SJSA1 (cell line): ENCODE measurements at regions not wholly inside any gene's neighbourhood (a gene's known extent, or its start where the extent isn't known, plus 50 kb on each side); places are given as distances from the start of the nearest gene placed in this dataset.

ENCODE experiments used
- DNase-seq, 2 experiments: peaks; one replicate each; pipeline ENCODE4 v3.0.0-alpha.2; 2015 to 2020; ENCODE audit warnings: low spot score in 2 of 2, low read depth in 1 of 2
- H3K27ac ChIP-seq: fragments of 250-450 bp; sonication (Bioruptor Pico); 2 replicates; pipeline ENCODE4 v1.5.1; 2020; ENCODE audit warnings: mild to moderate bottlenecking, moderate library complexity
- H3K27me3 ChIP-seq: fragments of 250-450 bp; sonication (Bioruptor Pico); replicated peaks from 2 replicates; pipeline ENCODE4 v1.5.1; 2020; ENCODE audit warnings: mild to moderate bottlenecking, moderate library complexity
- H3K36me3 ChIP-seq: fragments of 250-450 bp; sonication (Bioruptor Pico); 2 replicates; pipeline ENCODE4 v1.5.1; 2020; ENCODE audit warnings: mild to moderate bottlenecking
- H3K4me1 ChIP-seq: fragments of 250-450 bp; sonication (Bioruptor Pico); replicated peaks from 2 replicates; pipeline ENCODE4 v1.6.1; 2021; ENCODE audit warnings: mild to moderate bottlenecking
- H3K4me3 ChIP-seq: fragments of 250-450 bp; sonication (Bioruptor Pico); 2 replicates; pipeline ENCODE4 v1.5.1; 2020; ENCODE audit warnings: mild to moderate bottlenecking
- H3K9me3 ChIP-seq: fragments of 250-450 bp; sonication (Bioruptor Pico); replicated peaks from 2 replicates; pipeline ENCODE4 v1.5.1; 2020; ENCODE audit warnings: mild to moderate bottlenecking

DNA sequence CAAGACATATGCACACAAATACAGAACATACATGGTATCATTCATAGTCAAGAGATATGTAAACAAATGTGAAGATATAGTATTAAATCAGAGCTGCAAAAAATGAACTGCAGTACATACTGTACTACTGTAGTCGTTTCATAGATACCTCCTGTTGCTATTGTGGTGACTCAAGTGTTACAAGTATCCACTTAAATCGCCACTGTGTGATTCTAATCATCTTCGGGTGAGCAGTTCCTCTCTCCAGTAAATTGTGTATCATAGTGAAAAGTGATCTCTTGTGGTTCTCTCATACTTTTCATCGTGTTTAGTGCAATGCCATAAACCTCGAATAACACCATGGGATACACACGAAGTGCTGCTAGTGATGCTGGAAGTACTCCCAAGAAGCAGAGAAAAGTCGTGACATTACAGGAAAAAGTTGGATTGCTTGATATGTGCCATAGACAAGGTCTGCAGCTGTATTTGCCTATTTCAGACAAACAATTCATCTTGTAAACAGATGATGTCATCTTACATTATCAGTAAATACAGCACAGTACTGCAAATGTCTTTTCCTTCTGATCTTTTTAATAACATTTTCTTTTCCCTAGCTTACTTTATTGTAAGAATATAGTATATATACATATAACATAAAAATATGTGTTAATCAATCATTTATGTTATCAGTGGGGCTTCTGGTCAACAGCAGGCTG, 222.2 kb downstream of the BCL11A start:
- Histone ChIP-seq H3K9me3 (no peaks in the 10 kb centered on the region), H3K27me3 (no peaks in the 10 kb centered on the region; the same call in 1 of the 2 replicates), H3K27ac (no peak overlapping the region), H3K4me3 (no peak overlapping the region), H3K36me3 (no peaks in the 10 kb centered on the region), H3K4me1 (no peaks in the 10 kb centered on the region)
- DNase-seq: peak in 1 of 2 experiments; percentile 0

DNA sequence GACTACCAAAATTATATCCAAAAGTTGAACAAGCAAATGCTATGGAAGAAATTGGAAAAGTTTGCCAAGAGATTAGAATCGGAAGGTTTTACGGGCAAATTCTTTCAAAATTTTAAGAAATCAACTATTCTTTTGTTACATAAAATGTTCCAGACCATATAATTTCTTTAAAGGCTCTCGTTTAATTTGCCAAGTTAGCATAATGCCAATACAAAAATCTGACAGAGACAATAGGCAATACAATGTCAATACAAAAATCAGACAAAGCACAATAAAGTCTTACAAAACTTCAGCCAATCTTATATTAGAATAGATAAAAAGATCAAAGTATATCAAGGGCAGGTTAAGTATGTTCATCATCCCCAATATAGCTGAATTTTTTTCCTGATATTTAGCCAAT, 224.2 kb downstream of the BCL11A start:
- Histone ChIP-seq H3K4me1 (no peaks in the 10 kb centered on the region), H3K4me3 (no peak overlapping the region), H3K27ac (no peak overlapping the region), H3K36me3 (no peaks in the 10 kb centered on the region), H3K9me3 (no peaks in the 10 kb centered on the region), H3K27me3 (no peaks in the 10 kb centered on the region; the same call in 1 of the 2 replicates)
- DNase-seq: no peak

DNA sequence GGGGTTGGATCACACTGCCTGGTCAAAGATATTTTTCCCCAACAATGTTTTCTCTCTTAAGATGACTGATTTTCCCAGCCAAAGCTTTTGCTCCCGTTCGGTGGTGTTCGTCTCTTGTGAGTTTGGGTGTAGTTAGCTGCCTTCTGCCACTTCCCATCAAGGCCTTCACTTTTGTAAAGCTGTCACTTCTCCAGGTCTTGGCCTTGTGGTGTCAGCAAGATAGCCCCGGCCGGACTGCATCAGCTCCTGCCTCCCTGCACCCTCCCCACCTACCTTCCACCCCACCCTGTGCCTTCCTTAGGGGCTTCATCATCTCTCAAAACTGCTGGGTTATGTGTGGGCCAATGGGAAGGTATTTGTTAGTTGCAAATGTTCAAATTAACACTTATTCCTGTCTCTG, 228.9 kb downstream of the BCL11A start:
- no peak overlapping the region for H3K4me3 ChIP-seq
- no peaks in the 10 kb centered on the region for H3K36me3 ChIP-seq
- no peaks in the 10 kb centered on the region for H3K4me1 ChIP-seq
- DNase-seq: peak in 1 of 2 experiments; percentile 13
- no peaks in the 10 kb centered on the region for H3K9me3 ChIP-seq
- H3K27me3 ChIP-seq: no peaks in the 10 kb centered on the region
- no peak overlapping the region for H3K27ac ChIP-seq

DNA sequence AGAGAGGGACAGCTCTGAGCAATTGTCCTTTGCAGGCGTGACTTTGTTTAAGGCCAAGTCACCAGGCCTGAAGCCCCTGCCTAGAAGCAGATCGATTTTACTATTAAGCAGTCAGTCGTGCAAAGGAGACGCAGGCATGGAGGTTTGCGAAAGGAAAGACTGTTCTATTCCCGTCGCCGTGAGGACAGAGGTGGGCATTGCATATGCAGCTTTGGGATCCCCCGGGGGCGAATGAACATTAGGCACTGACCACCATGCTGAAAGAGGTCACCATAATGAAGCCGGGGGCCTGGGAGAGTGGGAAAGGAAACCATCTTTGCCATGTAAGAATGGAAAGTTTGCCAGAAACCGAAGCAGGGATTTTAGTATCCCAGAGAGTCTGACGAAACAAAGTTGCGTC, 231.6 kb downstream of the BCL11A start:
- H3K27ac ChIP-seq: no peak overlapping the region
- no peak overlapping the region for H3K4me3 ChIP-seq
- H3K27me3 ChIP-seq: no peaks in the 10 kb centered on the region
- H3K36me3 ChIP-seq: no peaks in the 10 kb centered on the region
- no peaks in the 10 kb centered on the region for H3K4me1 ChIP-seq
- H3K9me3 ChIP-seq: no peaks in the 10 kb centered on the region
- peak in 1 of 2 experiments; percentile 21 for DNase-seq

DNA sequence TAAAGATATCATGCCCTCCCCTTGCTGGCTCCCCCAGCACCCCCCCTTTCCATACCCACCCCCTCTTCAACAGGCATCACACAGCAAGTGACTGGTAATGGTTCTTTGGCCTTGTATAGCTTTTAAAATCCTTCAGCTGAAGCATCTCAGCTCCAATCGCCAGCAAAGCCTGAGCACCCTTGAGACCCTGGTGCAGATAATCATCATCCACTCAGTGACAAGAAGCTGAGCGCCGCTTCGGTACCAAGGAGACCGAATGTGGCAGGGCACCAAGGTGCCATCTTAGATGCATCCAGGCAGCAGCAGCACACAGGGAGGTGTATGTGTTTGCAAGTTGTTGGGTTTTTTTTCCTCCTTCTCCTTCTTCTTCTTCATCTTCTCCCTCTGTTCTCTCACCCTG, 232.7 kb downstream of the BCL11A start:
- no peaks in the 10 kb centered on the region for H3K9me3 ChIP-seq
- H3K27ac ChIP-seq: no peak overlapping the region

DNA sequence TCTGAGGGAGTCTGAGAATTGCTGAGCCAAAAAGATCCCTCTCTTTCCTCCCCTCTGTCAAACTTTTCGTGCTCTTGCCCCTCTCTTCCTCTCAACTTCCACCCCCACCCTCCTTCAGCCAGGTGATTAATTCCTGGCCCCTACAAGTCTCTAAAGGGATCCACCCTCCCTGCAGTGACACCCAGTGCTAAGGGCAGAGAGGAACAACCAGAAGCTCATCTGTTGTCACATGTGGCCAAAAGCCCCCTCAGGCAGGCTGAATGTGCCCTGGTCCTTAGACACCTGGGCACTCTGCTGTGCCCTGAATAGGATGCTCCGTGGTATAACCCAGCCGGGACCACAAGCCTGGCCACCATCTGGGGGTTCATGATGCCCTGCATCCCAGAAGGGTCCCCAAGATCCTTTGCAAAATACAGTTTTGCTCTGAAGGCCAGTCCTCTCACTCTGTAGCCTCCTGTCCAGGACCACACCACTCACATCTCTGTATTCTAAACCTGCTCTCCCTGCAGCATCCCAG, 234.4 kb downstream of the BCL11A start:
- Histone ChIP-seq H3K9me3 (no peaks in the 10 kb centered on the region), H3K36me3 (no peaks in the 10 kb centered on the region), H3K4me1 (no peaks in the 10 kb centered on the region), H3K27ac (no peak overlapping the region), H3K27me3 (no peaks in the 10 kb centered on the region), H3K4me3 (no peak overlapping the region)
- peak in 1 of 2 experiments; percentile 23 for DNase-seq

More for the DNA sequence above, 232.7 kb downstream of the BCL11A start:
- H3K4me1 ChIP-seq: no peaks in the 10 kb centered on the region
- no peaks in the 10 kb centered on the region for H3K27me3 ChIP-seq
- H3K36me3 ChIP-seq: no peaks in the 10 kb centered on the region
- no peak overlapping the region for H3K4me3 ChIP-seq
- DNase-seq: peak in 1 of 2 experiments; percentile 8

DNA sequence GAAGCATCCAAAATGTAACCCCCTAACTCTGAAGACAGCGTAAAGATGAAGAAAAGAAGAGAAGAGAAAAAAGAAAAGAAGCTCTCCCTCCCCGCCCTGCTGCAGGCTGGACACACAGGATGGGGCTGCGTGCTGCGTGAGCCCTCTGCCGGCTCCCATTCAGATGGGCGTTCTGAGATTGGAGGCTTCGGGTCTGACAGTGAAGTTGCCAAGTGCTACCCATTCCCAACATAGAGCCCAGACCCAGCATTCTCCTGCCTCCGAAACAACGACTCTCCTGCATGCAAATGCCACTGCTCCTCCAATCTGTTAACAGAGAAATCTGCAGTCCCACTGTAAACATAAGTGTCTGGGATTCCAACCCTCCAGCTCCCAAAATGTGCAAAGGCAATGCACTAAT, 234.9 kb downstream of the BCL11A start:
- Histone ChIP-seq H3K9me3 (no peaks in the 10 kb centered on the region), H3K4me1 (no peaks in the 10 kb centered on the region), H3K27me3 (no peaks in the 10 kb centered on the region), H3K4me3 (no peak overlapping the region), H3K27ac (no peak overlapping the region), H3K36me3 (no peaks in the 10 kb centered on the region)
- peak in 1 of 2 experiments; percentile 17 for DNase-seq

DNA sequence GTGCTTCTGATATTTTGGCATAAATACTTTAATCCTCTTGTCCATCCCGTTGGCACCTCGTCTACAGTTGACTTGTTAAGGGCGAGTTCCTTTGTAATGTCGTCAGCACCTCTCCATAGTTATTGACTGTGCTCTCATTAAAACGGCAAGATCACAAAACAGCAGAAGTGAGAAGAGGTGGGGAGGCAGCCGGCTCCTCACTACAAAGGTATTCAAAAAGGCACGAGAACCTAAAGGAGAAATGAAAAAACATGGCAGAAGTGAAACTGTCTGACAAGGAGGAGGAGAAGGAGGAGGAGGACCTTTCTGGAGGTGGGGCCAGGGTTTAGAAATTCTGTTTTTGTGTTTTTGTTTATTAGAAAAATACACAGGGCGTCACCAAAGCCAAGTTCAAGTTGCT, 235.6 kb downstream of the BCL11A start:
- no peaks in the 10 kb centered on the region for H3K9me3 ChIP-seq
- H3K27me3 ChIP-seq: no peaks in the 10 kb centered on the region
- H3K36me3 ChIP-seq: no peaks in the 10 kb centered on the region
- H3K27ac ChIP-seq: no peak overlapping the region
- peak in 1 of 2 experiments; percentile 4 for DNase-seq
- no peak overlapping the region for H3K4me3 ChIP-seq
- no peaks in the 10 kb centered on the region for H3K4me1 ChIP-seq

DNA sequence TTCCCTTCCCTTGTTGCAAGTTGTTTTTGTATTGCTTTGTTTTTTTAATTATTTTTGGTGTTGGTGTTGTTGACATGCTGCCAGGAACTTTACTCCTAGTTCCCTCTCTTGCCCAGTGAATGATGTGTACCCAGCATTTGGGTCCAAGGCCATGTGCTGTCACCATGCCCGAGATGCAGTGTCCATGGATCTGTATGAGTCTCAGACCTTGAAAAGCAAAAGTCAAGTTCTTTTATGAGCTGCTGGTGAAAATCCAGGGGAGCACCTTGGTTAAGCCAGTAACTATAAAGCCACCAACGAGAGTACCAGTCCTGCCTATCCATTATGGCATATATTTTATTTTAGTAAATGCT, 236.4 kb downstream of the BCL11A start:
- Histone ChIP-seq H3K4me3 (no peak overlapping the region), H3K36me3 (no peaks in the 10 kb centered on the region), H3K4me1 (no peaks in the 10 kb centered on the region), H3K9me3 (no peaks in the 10 kb centered on the region), H3K27ac (no peak overlapping the region), H3K27me3 (no peaks in the 10 kb centered on the region)
- peak in 1 of 2 experiments; percentile 8 for DNase-seq

DNA sequence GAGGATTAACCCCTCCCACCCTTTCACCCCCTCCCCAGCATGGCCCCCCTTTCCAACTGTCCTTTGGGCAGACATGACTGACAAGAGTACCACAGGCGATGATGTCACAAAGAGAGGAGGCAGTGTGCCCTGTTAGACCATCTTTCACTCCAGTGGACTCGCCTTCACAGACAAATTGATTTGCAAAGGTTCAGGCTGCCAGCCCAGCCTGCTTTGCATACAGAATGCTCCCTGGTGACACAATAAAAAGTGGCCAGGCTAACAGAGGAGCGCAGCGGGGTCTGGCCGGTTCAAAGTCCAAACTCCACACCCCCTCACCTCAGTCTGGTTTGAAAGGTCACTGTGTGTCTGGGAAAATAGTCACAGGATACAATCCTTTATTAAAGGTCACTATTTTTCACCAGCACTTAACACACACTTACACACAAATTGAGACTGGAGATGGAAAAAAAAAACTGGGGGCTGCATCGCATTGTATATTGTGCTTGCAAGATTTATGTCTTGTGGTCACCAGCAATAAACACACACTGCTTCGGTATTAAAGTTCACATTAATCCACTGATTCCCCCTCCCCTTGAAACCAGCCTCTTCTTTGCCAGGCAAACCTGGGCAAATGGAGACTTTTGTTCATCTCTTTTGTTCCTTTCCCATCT, 236.9 kb downstream of the BCL11A start:
- Histone ChIP-seq H3K4me1 (no peaks in the 10 kb centered on the region), H3K9me3 (no peaks in the 10 kb centered on the region), H3K27me3 (no peaks in the 10 kb centered on the region), H3K36me3 (no peaks in the 10 kb centered on the region), H3K4me3 (no peak overlapping the region), H3K27ac (no peak overlapping the region)
- peak in 1 of 2 experiments; percentile 16 for DNase-seq

DNA sequence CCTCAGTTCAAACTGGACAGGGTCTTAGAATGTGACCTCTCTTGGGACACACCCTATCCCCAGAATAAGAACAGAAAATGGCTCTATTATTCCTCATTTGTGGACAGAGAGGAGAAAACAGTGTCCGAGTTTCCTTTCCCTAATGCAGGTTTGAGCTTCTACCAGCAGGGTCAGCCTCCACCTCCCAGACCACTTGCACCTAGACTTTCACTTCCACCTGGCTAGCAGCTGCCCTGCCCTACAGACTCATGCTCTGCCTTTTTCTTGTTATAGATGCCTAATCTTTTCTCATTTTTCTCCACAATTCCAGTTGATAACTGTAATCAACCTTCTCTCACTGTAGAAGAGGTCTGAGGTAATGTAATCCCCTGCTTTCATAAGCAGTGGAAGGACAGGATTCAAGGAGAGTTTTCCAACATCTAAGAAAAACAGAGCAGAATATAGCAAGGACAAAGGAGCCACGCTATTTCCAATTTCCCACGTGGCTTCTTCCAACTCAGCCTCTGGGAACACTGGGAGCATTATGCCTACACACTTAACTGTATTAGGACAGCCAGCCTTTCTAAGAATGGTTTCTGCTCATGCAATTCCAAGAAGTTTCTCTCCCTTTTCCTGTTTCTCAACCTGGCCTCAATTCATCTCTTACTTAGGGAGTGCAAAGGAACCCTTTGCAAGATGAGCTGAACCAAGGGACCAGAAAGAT, 239.8 kb downstream of the BCL11A start:
- Histone ChIP-seq H3K9me3 (no peaks in the 10 kb centered on the region), H3K4me3 (no peak overlapping the region), H3K4me1 (no peaks in the 10 kb centered on the region), H3K27ac (no peak overlapping the region), H3K27me3 (no peaks in the 10 kb centered on the region), H3K36me3 (no peaks in the 10 kb centered on the region)
- DNase-seq: peak in 1 of 2 experiments; percentile 3

DNA sequence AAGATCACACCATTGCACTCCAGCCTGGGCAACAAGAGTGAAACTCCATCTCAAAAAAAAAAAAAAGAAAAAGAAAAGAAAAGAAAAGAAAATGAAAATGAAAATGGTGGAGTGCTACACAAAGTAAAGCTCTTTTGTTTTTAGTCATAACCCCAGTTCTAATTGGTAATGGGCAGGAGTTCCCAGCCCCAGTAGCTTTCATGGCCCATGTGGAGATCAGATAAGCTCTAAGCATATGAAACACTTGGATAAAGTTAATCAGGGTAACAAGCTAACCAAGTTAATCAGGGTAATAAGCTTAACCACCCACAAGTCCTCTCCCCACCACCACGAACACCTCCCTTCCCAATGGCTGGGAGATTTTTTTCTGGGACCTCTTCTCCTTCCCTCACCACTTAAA, 240.8 kb downstream of the BCL11A start:
- no peaks in the 10 kb centered on the region for H3K36me3 ChIP-seq
- DNase-seq: no peak
- H3K4me1 ChIP-seq: no peaks in the 10 kb centered on the region

DNA sequence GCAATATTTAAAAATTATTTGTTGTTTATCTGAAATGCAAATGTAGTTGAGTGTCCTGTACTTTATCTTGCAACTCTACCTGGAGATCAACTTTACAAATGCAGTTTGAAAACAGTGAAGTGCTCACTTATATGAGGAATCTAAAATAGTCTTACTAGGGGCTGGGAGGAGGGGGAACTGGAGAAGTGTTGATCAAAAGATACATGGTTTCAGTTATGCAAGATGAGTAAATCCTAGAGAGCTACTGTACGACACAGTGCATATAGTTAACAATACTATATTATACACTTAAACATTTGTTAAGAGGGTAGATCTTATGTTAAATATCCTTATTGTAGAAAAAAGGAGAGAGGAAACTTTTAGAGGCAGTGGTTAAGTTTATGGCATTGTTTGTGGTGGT, 241.9 kb downstream of the BCL11A start:
- Histone ChIP-seq H3K9me3 (no peaks in the 10 kb centered on the region), H3K27me3 (no peaks in the 10 kb centered on the region), H3K4me1 (no peaks in the 10 kb centered on the region), H3K27ac (no peak overlapping the region), H3K36me3 (no peaks in the 10 kb centered on the region), H3K4me3 (no peak overlapping the region)
- DNase-seq: no peak

More for the DNA sequence above, 240.8 kb downstream of the BCL11A start:
- Histone ChIP-seq H3K27ac (no peak overlapping the region), H3K4me3 (no peak overlapping the region), H3K9me3 (no peaks in the 10 kb centered on the region), H3K27me3 (no peaks in the 10 kb centered on the region)
